Superior temporal gyrus (tissue), 1 donor: ENCODE measurements at regions not wholly inside any gene's neighbourhood (a gene's known extent, or its start where the extent isn't known, plus 50 kb on each side); places are given as distances from the start of the nearest gene placed in this dataset.
"Not testable (repeated sequence)": the region's sequence is repeated elsewhere in the genome, so short reads cannot be mapped to it uniquely, and the experiment has no call there.

ENCODE experiments used
- DNase-seq: peaks from one replicate; pipeline ENCODE4 v3.0.0-alpha.2; 2016; ENCODE audit errors: extremely low spot score

GRCh38 chr6:145060714-145061113 lies 674.6 kb downstream of the EPM2A start:
- no peak for DNase-seq

DNA sequence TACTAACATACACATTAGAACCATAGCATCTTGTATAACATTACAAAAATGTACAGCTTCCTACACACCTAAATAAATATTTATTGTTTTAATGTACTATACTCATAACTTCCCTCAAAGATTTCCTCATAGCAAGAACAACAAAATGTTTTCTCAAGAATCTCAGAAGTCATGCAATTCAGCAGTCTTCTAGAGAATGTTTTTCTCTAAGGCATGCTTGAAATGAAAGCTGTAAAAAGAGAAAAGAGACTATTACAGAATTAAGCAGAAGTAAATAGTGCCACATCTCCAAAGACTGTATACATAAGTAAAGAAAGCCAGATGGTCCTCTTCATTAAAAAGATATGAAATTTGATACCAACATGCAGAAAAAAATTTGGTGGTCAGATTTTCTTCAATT lies 672.2 kb downstream of the EPM2A start:
- no peak for DNase-seq

DNA sequence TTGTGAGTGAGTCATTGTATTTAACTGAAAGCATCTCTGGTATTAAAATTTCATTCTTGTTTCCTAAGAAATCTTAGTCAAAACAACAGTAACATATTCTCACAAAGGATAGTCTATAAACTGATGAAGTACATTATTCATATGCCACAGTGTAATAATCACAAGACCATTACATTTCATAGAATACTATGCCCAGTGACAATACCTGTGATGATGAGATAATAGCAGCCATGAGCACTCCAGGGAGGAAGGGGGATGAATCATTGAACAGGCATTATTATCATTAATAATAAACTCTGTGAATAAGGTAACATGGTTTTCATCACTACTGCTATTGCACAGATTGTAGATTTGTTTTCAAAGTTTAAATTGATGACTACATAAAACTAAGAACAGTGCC lies 667.9 kb downstream of the EPM2A start:
- DNase-seq, result no peak

- no peak for DNase-seq
These were observed 666.7 kb downstream of the EPM2A start for GRCh38 chr6:145068577-145068976.

GRCh38 chr6:145069966-145070365 lies 665.4 kb downstream of the EPM2A start:
- no peak for DNase-seq

GRCh38 chr6:145070791-145071190 lies 664.5 kb downstream of the EPM2A start:
- DNase-seq, result no peak

GRCh38 chr6:145071836-145072235 lies 663.5 kb downstream of the EPM2A start:
- no peak for DNase-seq

GRCh38 chr6:145073811-145074210 lies 661.5 kb downstream of the EPM2A start:
- DNase-seq, result no peak

DNA sequence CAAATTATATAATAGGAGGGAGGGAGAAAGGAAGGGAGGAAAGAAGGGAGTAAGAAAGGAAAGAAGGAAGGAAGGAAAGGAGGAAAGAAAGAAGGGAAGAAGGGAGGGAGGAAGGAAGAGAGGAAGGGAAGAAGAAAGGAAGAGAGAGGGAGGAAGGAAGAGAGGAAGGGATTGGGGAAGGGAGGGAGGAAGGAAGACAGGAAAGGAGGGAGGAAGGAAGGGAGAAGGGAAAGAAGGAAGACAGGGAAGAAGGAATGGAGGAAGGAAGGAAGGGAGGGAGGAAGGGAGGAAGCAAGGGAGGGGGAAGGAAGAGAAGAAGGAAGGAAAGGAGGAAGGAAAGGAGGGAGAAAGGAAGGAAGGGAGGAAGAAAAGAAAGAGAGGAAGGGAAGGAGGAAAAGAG lies 660.5 kb downstream of the EPM2A start:
- DNase-seq, result no peak

DNA sequence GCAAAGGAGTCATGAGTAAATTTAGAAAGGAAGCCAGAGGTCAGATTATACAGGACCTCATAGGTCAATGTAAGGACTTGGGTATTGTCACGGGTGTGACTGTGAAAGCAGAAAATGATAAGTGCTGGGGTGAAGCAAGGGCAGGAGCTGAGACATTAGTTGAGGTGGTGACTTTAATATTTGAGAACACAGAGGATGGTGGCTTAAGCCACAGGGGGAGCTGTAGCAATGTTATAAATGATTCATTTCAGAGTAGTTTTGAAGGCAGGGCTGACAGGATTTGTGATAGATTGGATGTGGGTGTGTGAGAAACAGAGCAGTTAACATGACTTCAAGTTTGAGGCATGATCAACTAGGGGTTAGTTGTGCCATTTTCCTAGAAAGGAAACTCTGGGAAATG lies 659.9 kb downstream of the EPM2A start:
- DNase-seq, result no peak

DNA sequence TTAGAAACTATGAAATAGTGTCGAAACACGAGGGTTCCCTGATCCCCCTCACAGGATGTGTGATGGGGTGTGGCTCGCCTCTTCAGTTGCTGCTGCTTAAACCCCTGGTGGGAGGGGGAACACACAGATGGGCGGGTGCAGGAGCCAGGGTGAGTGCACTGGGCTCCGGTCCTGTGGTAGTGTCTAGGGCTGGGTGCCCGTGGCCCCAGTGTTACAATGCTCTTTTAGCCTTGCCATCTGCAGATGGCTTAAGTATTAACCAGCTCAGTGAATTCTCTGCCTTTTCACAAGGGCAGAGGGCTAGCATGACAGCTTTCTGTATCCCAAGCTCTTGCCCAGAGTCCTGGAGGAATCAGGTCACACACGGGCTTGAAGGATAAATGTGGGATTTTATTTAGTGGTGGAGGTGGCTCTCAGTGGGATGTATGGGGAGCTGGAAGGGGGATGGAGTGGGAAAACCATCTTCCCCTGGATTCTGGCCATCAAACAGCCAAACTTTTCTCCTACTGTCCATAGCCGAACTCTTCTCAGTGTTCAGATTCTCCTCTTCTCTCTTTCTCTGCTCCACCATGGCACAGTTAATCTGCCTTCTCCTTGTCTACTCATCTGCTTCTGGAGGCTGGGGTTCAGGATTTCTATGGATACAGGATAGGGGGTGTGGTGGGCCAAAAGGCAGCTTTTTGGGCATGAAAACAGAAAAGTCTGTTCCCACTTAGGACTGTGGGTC lies 659.0 kb downstream of the EPM2A start:
- no peak for DNase-seq

DNA sequence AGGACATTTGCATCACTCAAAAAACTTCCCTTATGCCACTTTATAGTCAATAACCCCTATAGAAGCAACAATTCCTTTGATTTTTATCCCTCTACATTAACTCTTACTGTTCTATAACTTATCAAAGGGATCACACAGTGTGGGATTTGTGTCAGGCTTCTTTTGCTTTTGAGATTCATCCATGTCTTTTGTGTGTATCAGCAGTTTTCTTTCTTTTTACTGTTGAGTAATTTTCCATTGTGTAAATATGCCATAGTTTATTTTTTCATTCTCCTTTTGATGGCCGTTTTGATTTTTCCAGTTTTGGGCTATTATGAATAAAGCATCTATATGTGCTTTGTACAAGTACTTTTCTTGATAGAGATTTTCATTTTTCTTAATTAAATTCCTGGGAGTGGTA lies 657.9 kb downstream of the EPM2A start:
- DNase-seq, result no peak

DNA sequence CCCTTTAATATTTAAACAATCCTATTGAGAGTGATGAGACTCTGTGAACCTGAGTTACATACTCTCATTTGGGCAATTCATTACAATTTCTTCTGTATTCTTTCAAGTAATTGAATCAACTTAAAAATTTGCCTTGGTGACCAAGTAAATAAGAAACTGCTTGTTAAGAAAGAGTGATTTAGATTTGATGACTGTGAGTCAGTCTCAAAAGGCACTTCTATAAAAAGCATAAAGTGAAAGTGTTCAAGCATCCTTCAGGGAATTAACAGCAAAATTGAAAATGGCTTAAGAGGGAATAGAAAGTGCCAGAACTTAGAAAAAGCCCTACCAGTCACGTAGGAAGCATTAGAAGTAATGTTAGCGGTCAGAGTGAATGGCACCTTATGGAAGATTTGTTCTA lies 654.7 kb downstream of the EPM2A start:
- no peak for DNase-seq

GRCh38 chr6:145081677-145082076 lies 653.6 kb downstream of the EPM2A start:
- no peak for DNase-seq

DNA sequence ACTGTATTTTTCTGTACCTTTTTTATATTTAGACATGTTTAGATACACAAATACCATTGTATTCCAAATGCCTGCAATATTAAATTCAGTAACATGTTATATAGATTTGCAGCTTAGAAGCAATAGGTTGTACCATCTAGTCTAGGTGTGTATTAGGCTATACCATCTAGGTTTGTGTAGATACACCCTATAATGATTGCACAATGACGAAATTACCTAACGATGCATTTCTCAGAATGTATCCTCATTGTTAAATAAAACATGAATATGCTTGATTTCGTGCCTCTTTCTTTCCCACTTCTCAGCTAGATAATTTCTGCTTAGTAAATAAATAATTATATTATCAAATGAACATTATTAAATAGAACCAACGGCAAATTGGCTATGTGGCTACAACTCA lies 653.0 kb downstream of the EPM2A start:
- DNase-seq, result no peak

- no peak for DNase-seq
These were observed 649.1 kb downstream of the EPM2A start for GRCh38 chr6:145086197-145086596.

- no peak for DNase-seq
These were observed 648.3 kb downstream of the EPM2A start for GRCh38 chr6:145087034-145087433.

GRCh38 chr6:145090801-145091585 lies 644.3 kb downstream of the EPM2A start:
- DNase-seq, result no peak

- DNase-seq, result no peak
These were observed 643.7 kb downstream of the EPM2A start for GRCh38 chr6:145091586-145092142.

GRCh38 chr6:145092554-145092953 lies 642.8 kb downstream of the EPM2A start:
- no peak for DNase-seq

- DNase-seq, result no peak
These were observed 642.1 kb downstream of the EPM2A start for GRCh38 chr6:145093226-145093625.

- no peak for DNase-seq
These were observed 638.5 kb downstream of the EPM2A start for GRCh38 chr6:145096846-145097245.

- not testable (repeated sequence) for DNase-seq
These were observed 637.2 kb downstream of the EPM2A start for GRCh38 chr6:145098127-145098526.
